ENCODE measurements at regions not wholly inside any gene's neighbourhood (a gene's known extent, or its start where the extent isn't known, plus 50 kb on each side); places are given as distances from the start of the nearest gene placed in this dataset.

DNA sequence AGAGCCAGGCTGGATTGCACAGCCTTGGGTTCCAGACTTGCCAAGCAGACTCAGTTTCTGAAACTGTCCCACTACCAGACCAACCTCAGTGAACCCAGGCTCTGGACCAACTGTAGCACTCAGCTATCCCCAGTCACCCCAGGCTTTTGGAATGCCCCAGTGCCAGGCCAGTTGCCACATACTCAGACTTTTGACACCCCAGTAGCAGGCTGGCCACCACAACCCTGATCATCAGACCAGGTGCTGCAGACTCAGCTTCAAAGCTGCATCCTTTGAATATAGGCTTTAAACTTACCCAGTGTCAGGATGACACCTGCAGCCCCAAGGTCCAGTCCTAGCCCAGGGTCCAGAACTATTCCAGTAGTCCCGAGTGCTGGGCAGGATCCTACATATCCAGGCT, 1389.9 kb downstream of the ARAP2 start:
- H3K36me3 Mint-ChIP-seq = no peaks in the 10 kb centered on the region
- ATAC-seq (no peak), DNase-seq (ENCODE audit: low spot score in 2 of 2) (no peak)
- peaks cover 18% of the 10 kb centered on the region in 2 donors for H3K9me3 Mint-ChIP-seq
- no peak overlapping the region for H3K27ac Mint-ChIP-seq

DNA sequence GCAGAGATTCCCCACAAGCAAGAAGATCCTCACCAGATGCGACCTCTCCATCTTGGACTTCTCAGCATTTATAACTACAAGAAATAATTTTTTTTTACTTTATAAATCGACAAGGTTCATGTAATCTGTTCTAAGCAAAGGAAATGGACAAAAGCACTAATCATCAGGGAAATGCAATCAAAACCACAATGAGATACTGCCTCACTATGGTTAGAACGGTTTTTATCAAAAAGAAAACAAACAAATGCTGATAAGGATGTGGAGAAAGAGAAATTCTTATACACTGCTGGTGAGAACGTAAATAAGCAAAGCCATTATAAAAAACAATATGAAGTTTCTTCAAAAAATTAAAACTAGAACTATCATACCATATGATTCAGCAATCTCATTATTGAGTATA, 1382.6 kb downstream of the ARAP2 start:
- Mint-ChIP-seq H3K27ac (no peak overlapping the region), H3K9me3 (peaks cover 12 to 14% of the 10 kb centered on the region in 2 donors), H3K36me3 (no peaks in the 10 kb centered on the region)
- no peak for ATAC-seq
- no peak for DNase-seq (ENCODE audit: low spot score in 2 of 2)

DNA sequence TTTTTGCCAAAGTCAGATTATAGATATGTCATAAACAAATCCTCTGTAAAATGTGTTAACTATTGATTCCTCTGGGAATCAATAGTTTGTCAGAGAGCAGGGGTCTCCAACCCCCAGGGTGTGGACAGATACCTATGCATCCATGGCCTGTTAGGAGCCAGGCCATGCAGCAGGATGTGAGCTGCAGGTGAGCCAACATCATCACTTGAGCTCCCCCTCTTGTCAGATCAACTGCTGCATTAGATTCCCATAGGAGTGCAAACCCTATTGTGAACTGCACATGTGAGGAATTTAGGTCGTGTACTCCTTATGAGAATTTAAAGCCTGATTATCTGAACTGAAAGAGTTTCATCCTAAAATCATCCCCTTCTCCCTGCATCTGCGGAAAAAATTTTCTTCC, 1365.4 kb downstream of the ARAP2 start:
- H3K27ac Mint-ChIP-seq = no peak overlapping the region
- DNase-seq (ENCODE audit: low spot score in 2 of 2) (no peak), ATAC-seq (no peak)
- H3K36me3 Mint-ChIP-seq = peaks cover 0 to 18% of the 10 kb centered on the region in 2 donors
- peaks cover 31 to 48% of the 10 kb centered on the region in 2 donors for H3K9me3 Mint-ChIP-seq

DNA sequence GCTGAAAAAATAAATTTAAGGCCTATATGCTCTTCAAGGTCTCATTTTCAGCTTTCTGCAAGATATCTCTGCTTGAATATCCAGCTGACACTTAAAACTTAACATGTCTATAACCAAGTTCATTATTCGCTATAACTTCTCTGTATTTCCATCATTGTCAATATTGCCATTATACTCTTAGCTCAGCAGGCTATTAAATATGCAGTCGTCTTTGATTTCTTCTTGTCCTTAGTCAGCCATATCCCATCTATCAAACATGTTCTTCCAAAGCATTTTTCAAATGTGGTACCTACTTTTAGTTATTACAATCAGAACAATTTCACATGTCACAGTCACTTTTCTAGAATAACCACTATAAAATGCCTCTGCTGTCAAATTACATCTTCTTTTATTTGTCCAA, 1364.1 kb downstream of the ARAP2 start:
- Mint-ChIP-seq H3K27ac (no peak overlapping the region), H3K9me3 (peaks cover 19 to 40% of the 10 kb centered on the region in 2 donors), H3K36me3 (peaks cover 0 to 8% of the 10 kb centered on the region in 2 donors)
- ATAC-seq (no peak), DNase-seq (ENCODE audit: low spot score in 2 of 2) (no peak)

DNA sequence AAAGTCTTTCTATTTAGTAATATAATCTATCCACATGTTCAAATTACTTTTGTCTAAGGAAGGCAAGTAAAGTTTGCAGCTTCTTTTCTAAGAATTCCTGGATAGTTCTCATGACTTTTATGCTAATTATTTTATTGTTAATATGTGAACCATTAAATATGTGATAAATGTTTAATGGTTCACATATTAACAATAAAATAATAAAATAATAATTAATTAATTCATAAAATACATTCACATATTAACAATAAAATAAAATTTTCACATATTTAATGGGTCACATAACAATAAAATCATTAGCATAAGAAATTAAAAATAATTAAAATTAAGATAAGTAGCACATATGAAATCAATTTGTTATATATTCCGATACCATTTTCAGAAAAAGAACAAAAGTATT, 1352.4 kb downstream of the ARAP2 start:
- no peak for DNase-seq (ENCODE audit: low spot score in 2 of 2)
- H3K9me3 Mint-ChIP-seq = peaks cover 4 to 8% of the 10 kb centered on the region in 2 donors
- H3K36me3 Mint-ChIP-seq = no peaks in the 10 kb centered on the region
- ATAC-seq = no peak
- H3K27ac Mint-ChIP-seq = no peak overlapping the region

DNA sequence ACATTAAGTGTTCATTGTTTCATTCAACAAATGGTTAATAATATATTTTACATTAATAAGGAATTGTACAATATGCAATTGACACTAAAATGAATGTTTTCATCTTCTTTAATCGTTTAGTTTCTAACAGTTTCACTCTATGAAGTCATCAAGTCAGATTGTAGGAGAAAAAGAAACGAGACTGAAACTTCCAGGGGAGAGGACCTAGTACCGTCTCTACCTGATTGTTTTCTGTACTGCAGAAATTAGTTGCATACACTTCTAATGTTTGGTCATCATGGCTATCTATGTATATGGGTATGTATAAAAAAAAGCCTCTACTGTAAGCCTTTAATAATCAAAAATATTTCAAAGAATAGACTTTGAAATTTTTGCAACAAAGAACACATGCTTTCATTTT, 1350.9 kb downstream of the ARAP2 start:
- Mint-ChIP-seq H3K36me3 (no peaks in the 10 kb centered on the region), H3K9me3 (peaks cover 4 to 8% of the 10 kb centered on the region in 2 donors), H3K27ac (no peak overlapping the region)
- DNase-seq (ENCODE audit: low spot score in 2 of 2) (no peak), ATAC-seq (no peak)

DNA sequence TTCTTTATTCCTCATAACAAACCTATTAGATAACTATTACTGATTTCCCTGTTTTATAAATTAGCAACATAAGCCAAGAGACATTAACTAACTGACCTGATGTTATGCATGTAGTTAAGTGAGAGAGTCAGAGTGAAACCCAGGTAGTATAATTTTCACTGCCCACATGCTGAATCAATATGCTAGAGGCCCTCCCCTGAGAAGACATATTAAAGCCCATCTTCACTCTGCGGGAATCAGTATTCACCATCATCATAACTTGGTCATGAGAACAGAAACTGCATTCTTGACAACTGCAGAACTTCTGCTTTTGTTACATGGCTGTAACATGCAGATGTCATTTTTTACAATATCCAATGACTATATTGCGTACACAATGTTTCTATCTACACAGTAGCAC, 1324.3 kb downstream of the ARAP2 start:
- no peak for DNase-seq (ENCODE audit: low spot score in 2 of 2)
- ATAC-seq = no peak
- no peaks in the 10 kb centered on the region for H3K36me3 Mint-ChIP-seq
- H3K9me3 Mint-ChIP-seq = peaks cover 10 to 32% of the 10 kb centered on the region in 2 donors
- H3K27ac Mint-ChIP-seq = no peak overlapping the region

DNA sequence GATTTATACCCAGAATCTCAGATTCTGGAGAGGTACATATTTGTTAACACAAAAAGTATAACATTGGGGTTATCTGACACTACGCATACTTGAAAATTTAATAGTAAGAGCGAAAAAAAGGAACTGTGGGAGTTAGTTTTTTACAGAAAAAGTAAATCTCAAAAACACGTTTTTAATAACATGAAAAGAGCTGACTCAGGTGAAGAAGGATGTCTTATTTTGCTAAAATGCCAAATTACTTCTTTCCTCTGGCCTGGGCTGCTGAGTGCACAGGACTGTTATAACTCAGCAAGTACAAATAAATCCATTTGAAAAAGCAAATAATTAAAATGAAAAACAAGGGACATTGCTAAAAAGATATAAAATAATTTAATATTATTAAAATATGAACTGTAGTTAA, 1322.9 kb downstream of the ARAP2 start:
- DNase-seq (ENCODE audit: low spot score in 2 of 2) (no peak), ATAC-seq (no peak)
- H3K36me3 Mint-ChIP-seq = no peaks in the 10 kb centered on the region
- H3K27ac Mint-ChIP-seq = no peak overlapping the region
- peaks cover 15 to 20% of the 10 kb centered on the region in 2 donors for H3K9me3 Mint-ChIP-seq

DNA sequence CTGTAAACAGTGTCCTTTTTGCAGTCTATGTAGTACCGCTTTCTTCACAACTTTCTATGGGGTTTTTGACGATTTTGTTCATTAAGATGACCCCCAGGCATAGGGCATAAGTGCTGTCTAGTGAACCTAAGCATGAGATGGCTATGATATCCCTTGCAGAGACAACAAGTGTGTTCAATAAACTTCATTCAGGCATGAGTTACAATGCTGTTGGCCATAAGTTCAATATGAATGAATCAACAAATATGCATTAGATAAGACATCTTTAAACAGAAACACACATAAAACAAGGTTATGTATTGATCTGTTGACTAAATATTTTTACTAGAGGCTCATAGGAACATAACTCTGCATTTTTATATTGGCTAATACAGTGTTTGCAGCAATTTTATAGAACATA, 1322.0 kb downstream of the ARAP2 start:
- peaks cover 13 to 18% of the 10 kb centered on the region in 2 donors for H3K9me3 Mint-ChIP-seq
- no peak for DNase-seq (ENCODE audit: low spot score in 2 of 2)
- ATAC-seq = no peak
- no peaks in the 10 kb centered on the region for H3K36me3 Mint-ChIP-seq
- H3K27ac Mint-ChIP-seq = no peak overlapping the region

DNA sequence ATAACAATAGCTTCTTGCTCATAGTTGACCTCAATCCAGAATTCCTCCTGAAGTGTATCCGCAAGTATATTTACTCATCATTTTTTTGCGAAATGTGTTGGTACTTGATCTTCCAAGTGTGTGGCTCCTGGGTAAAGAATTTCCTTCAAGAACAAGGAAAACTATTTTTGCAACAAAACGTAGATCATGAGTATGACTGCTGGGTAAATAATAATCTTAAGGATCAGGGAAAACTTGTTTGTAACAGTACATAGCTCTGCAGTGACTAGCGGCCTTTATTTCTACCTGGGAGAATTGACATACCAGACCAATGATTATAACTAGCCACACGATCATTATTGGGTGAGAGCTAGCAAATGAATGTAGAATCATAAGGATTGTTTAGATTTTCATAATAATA, 1311.7 kb downstream of the ARAP2 start:
- Mint-ChIP-seq H3K27ac (no peak overlapping the region), H3K9me3 (peaks cover 9 to 23% of the 10 kb centered on the region in 2 donors), H3K36me3 (no peaks in the 10 kb centered on the region)
- DNase-seq (ENCODE audit: low spot score in 2 of 2) = no peak
- ATAC-seq = no peak

DNA sequence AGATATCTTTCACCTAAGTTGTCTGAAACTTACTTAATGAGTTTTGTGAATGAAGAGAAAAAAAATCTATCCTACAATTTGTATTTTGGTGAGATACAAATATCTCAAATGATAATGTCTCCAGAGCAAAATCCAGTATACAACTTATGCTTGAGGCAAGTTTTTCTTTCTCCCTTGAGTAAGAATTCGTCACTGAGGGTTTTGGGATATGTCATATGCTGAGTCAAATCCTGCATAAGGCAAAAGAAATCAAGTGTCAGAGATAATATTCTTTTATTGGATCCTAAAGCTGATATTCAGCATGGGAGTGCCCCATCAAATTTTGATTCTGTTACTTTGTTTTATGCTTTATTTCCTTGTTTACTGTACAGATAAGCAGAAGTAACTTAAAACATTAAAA, 1308.6 kb downstream of the ARAP2 start:
- H3K36me3 Mint-ChIP-seq = no peaks in the 10 kb centered on the region
- H3K9me3 Mint-ChIP-seq = peaks cover 9 to 17% of the 10 kb centered on the region in 2 donors
- ATAC-seq (no peak), DNase-seq (ENCODE audit: low spot score in 2 of 2) (no peak)
- H3K27ac Mint-ChIP-seq = no peak overlapping the region

DNA sequence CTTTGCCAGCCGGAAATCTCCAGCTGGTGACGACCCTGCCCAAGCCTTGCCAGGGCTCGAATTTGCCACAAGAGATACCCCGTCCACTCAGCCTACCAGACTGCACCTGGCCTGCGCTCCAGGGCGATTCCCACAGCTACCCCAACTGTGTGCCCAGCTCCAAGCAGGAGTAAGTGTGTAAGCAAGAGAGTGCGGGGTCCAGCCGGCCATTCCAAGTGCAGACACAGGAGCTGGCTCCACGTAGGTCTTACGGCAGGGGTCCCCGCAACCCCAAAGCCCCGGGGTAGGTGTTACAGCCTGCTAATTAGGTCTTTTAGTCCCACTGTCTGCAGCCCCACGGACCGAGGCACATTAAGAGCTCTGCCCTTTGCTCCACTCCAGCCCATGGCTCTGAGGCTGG, 1305.2 kb downstream of the ARAP2 start:
- no peaks in the 10 kb centered on the region for H3K36me3 Mint-ChIP-seq
- H3K27ac Mint-ChIP-seq = no peak overlapping the region
- DNase-seq (ENCODE audit: low spot score in 2 of 2) = no peak
- ATAC-seq = no peak
- H3K9me3 Mint-ChIP-seq = peaks cover 3 to 15% of the 10 kb centered on the region in 2 donors

DNA sequence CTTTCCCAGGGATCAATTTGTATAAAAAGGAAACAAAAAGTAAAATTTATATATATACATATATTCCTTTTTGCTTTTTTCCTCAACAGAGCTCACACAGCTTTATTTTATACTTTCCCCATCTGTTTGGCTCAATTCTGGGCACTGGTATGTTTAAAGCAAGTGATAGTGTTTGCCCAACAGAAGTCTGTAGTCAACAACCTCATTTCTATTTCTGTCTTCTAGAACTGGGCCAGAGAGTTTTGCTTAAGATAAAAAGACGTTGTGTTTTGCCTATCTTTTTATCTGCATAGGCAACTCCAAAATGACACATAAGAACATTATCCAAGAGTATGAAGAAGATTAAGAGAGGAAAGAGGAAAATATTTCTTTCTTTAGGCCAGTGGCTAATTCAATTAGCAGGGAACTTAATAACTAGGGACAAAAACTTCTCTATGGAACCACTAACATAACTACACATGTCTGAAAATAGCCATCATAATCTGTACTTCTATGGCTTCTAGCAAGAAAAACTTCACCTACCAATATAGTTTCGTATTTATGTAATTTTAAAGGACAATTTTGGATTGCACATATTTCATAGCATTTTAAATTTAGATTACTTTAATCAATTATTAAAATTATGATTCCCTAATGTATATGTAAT, 1300.5 kb downstream of the ARAP2 start:
- Mint-ChIP-seq H3K9me3 (peaks cover 10 to 38% of the 10 kb centered on the region in 2 donors), H3K27ac (no peak overlapping the region), H3K36me3 (no peaks in the 10 kb centered on the region)
- ATAC-seq (no peak), DNase-seq (ENCODE audit: low spot score in 2 of 2) (no peak)

DNA sequence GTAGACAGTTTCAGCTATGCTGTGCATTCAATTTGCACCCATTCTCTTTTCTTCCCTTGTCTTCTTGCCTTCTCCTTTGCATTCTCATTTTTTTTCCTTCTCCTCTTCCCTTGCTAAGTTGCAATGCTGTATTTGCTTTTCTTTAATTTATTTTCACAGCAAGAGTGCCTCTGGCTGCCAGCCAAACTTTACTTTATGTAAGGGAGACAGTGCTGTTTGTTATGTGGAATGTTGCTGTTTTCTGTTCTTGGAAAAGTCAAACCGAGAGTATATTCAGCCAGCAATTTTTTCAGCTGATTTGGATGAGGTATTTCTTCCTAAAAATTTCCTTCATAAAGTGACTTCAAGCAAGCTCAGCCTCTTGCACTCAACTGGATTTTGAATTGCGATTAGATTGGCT, 1293.4 kb downstream of the ARAP2 start:
- peaks cover 0 to 16% of the 10 kb centered on the region in 2 donors for H3K9me3 Mint-ChIP-seq
- H3K27ac Mint-ChIP-seq = no peak overlapping the region
- no peaks in the 10 kb centered on the region for H3K36me3 Mint-ChIP-seq
- ATAC-seq = no peak
- DNase-seq (ENCODE audit: low spot score in 2 of 2) = no peak

DNA sequence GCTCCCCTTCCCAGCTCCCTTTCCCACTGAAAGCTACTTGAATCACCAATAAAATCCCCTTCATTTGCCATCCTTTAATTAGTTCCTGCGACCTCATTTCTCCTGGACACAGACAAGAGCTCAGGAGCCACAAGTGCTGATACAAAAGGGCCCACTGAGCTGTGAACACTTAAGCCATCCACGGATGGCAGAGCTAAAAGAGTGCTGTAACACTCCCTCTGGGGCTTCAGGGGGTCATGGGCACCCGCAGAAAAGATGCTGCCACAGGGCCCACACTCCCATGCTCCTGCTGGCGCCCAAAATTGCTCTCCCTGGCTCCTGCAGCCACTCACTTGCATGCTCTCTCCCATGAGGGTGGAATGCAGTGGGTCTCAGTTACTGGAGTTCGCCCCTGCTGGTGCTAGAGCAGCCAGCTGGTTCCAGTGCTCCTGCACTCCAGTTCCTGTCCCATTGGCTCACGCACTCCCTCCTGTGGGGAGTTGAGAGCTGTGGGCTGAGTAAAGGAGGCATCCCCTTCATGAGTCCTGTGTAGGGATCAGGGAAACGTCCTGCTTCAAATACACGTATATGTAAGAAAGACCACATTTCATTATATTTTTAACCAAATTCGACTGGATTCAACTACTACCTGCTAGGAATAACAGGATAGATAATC, 1291.0 kb downstream of the ARAP2 start:
- Mint-ChIP-seq H3K27ac (no peak overlapping the region), H3K36me3 (no peaks in the 10 kb centered on the region), H3K9me3 (peaks cover 6 to 12% of the 10 kb centered on the region in 2 donors)
- no peak for ATAC-seq
- DNase-seq (ENCODE audit: low spot score in 2 of 2) = no peak

DNA sequence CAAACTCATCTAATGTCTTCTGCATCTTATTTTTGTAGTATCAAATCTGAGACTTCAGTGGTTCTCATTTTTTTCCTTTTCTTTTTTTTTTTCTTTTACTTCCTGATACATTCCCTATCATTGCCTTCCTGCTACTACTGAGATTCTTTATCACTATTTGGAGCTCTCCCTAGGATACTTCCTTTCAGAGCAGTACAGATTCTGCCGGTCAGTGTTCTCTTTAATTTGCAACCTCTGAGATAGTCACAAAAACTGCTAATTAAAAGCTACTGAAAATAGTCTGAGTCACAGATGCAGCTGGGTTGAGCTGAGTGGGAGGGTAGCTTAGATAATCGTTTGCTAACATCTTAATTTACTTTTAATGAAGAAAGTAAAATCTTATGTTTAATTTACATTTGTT, 1279.7 kb downstream of the ARAP2 start:
- no peak overlapping the region for H3K27ac Mint-ChIP-seq

DNA sequence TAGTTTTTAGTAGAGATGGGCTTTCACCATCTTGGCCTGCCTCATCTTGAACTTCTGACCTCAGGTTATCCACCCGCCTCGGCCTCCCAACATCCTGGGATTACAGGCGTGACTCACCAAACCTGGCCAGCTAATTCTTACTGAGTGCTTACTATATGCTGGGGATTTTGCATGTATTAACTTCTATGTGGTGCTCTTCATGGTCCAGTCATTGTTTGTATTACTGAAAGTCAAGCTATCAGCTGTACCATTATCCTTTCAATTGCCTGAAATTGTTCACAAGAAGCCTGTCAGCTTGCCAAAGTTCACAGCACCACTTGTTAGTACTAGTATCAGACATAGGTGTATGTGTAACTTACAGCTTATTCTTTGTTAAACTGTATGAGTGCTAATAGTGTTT, 1272.1 kb downstream of the ARAP2 start:
- H3K36me3 Mint-ChIP-seq = no peaks in the 10 kb centered on the region
- H3K27ac Mint-ChIP-seq = no peak overlapping the region
- ATAC-seq = no peak
- no peak for DNase-seq (ENCODE audit: low spot score in 2 of 2)
- H3K9me3 Mint-ChIP-seq = peaks cover 0 to 4% of the 10 kb centered on the region in 2 donors

More for the DNA sequence above, 1279.7 kb downstream of the ARAP2 start:
- ATAC-seq (no peak), DNase-seq (ENCODE audit: low spot score in 2 of 2) (no peak)
- peaks cover 7 to 17% of the 10 kb centered on the region in 2 donors for H3K9me3 Mint-ChIP-seq
- H3K36me3 Mint-ChIP-seq = no peaks in the 10 kb centered on the region

DNA sequence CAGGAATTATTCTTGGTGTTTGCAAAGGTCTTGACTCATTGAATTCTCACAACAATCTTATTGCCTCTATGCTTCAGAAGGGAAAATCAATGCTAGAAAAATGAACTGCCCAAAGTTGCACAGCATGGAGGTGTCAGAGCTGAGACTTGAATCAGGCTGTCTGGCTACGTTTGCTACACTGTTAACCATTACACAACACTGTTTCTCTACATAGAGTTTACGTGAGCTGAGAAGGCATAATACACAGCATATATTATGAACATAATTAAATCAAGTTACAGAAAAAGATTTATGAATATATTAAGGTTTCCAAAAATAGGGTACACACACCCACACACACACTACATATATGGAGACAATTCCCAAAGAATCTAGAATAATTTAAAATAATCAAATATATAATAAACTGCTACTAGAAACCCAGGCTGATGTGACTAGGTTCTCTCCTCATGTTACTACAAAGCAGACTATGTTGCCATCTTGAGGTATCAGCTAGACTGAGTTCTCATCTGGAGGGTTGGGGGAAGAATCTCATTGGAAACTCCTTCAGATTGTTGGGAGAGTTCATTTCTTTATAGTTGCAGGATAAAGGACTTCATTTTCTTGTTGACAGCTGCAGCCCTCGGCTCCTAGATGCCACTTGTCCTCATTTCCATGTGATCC, 1270.5 kb downstream of the ARAP2 start:
- ATAC-seq = no peak

More for the DNA sequence above, 1270.5 kb downstream of the ARAP2 start:
- peaks cover 0 to 4% of the 10 kb centered on the region in 2 donors for H3K9me3 Mint-ChIP-seq
- H3K36me3 Mint-ChIP-seq = no peaks in the 10 kb centered on the region
- H3K27ac Mint-ChIP-seq = no peak overlapping the region
- no peak for DNase-seq (ENCODE audit: low spot score in 2 of 2)

All from activated naive CD4-positive, alpha-beta T cell treated with anti-CD3 and anti-CD28 coated beads, Interleukin-2, amount 50 U/mL, for 72 hours (primary cell).